ENCODE measurements at regions not wholly inside any gene's neighbourhood (a gene's known extent, or its start where the extent isn't known, plus 50 kb on each side); places are given as distances from the start of the nearest gene placed in this dataset.

GRCh38 chr11:122033631-122034030 is 82.4 kb downstream of the BLID start:
- 100% methylated on average over 1 of the region's 2 CpGs for WGBS (ENCODE audit: insufficient coverage)
- H3K27ac ChIP-seq (ENCODE audit: low read length in 2 of 2), result no peak overlapping the region
- H3K4me2 ChIP-seq (replicated peaks; ENCODE audit: low read depth, low read length, poor library complexity, severe bottlenecking), result no peak overlapping the region
- TF ChIP-seq EZH2 (IDR thresholded peaks at IDR 0.05; ENCODE audit: borderline replicate concordance, insufficient read depth, low read depth, low read length, poor library complexity, severe bottlenecking) (no peak), CTCF (IDR thresholded peaks at IDR 0.05) (no peak)
- no peak overlapping the region for H3K27ac Mint-ChIP-seq
- H3K36me3 ChIP-seq (replicated peaks in 1 of 2; ENCODE audit: control extremely low read depth in 1 of 2, control insufficient read depth in 1 of 2, extremely low read depth in 1 of 2, insufficient read depth in 2 of 2, low read length in 1 of 2), result no peaks in the 10 kb centered on the region
- ChIA-PET POLR2A (no interaction called here), CTCF (no interaction called here)
- no peak overlapping the region for H3K4me3 Mint-ChIP-seq
- no peak overlapping the region for H3K4me3 ChIP-seq (ENCODE audit: control extremely low read depth in 1 of 5, extremely low read depth in 1 of 5, insufficient read depth in 1 of 5, low read depth in 2 of 5, low read length in 4 of 5)
- H2AFZ ChIP-seq (ENCODE audit: insufficient read depth, low read depth, low read length, poor library complexity, severe bottlenecking), result no peak overlapping the region
- no peak overlapping the region for H3K9ac ChIP-seq (ENCODE audit: low read length)
- no peaks in the 10 kb centered on the region for H3K4me1 ChIP-seq (ENCODE audit: control insufficient read depth in 2 of 2, insufficient read depth in 2 of 2, low read length in 2 of 2)
- DNase-seq (no peak), ATAC-seq (ENCODE audit: low read depth) (no peak)
- no peaks in the 10 kb centered on the region for H3K9me3 Mint-ChIP-seq (ENCODE audit: insufficient read depth)
- H3K4me1 Mint-ChIP-seq, result no peaks in the 10 kb centered on the region
- H3K27me3 Mint-ChIP-seq, result peaks cover 8% of the 10 kb centered on the region
- H3K9me3 ChIP-seq (ENCODE audit: control extremely low read depth in 1 of 3, control insufficient read depth in 2 of 3, insufficient read depth in 1 of 3, low read length in 2 of 3), result no peaks in the 10 kb centered on the region
- no peaks in the 10 kb centered on the region for H3K27me3 ChIP-seq (replicated peaks in 1 of 4; ENCODE audit: control extremely low read depth in 1 of 4, control insufficient read depth in 3 of 4, insufficient read depth in 4 of 4, low read length in 3 of 4)
- intact Hi-C loops (cut with micrococcal nuclease), result no loop called here
- H3K79me2 ChIP-seq (ENCODE audit: control insufficient read depth, insufficient read depth, low read length), result no peaks in the 10 kb centered on the region
- no peaks in the 10 kb centered on the region for H4K20me1 ChIP-seq (ENCODE audit: control insufficient read depth, insufficient read depth, low read length, poor library complexity, severe bottlenecking)

GRCh38 chr11:122033193-122033592 is 82.8 kb downstream of the BLID start:
- H3K27me3 Mint-ChIP-seq, result peaks cover 7% of the 10 kb centered on the region
- H3K27me3 ChIP-seq (replicated peaks in 1 of 4; ENCODE audit: control extremely low read depth in 1 of 4, control insufficient read depth in 3 of 4, insufficient read depth in 4 of 4, low read length in 3 of 4), result no peaks in the 10 kb centered on the region
- no peaks in the 10 kb centered on the region for H3K9me3 ChIP-seq (ENCODE audit: control extremely low read depth in 1 of 3, control insufficient read depth in 2 of 3, insufficient read depth in 1 of 3, low read length in 2 of 3)
- H2AFZ ChIP-seq (ENCODE audit: insufficient read depth, low read depth, low read length, poor library complexity, severe bottlenecking), result no peak overlapping the region
- H4K20me1 ChIP-seq (ENCODE audit: control insufficient read depth, insufficient read depth, low read length, poor library complexity, severe bottlenecking), result no peaks in the 10 kb centered on the region
- no peak overlapping the region for H3K27ac Mint-ChIP-seq
- no peak overlapping the region for H3K4me2 ChIP-seq (replicated peaks; ENCODE audit: low read depth, low read length, poor library complexity, severe bottlenecking)
- no peaks in the 10 kb centered on the region for H3K9me3 Mint-ChIP-seq (ENCODE audit: insufficient read depth)
- no peak for TF ChIP-seq CTCF (IDR thresholded peaks at IDR 0.05)
- no peak for TF ChIP-seq EZH2 (IDR thresholded peaks at IDR 0.05; ENCODE audit: borderline replicate concordance, insufficient read depth, low read depth, low read length, poor library complexity, severe bottlenecking)
- H3K9ac ChIP-seq (ENCODE audit: low read length), result no peak overlapping the region
- H3K4me1 ChIP-seq (ENCODE audit: control insufficient read depth in 2 of 2, insufficient read depth in 2 of 2, low read length in 2 of 2), result no peaks in the 10 kb centered on the region
- ATAC-seq (ENCODE audit: low read depth) (no peak), DNase-seq (no peak)
- ChIA-PET CTCF (no interaction called here), POLR2A (no interaction called here)
- no peaks in the 10 kb centered on the region for H3K4me1 Mint-ChIP-seq
- no peak overlapping the region for H3K27ac ChIP-seq (ENCODE audit: low read length in 2 of 2)
- intact Hi-C loops (cut with micrococcal nuclease), result no loop called here
- H3K4me3 ChIP-seq (ENCODE audit: control extremely low read depth in 1 of 5, extremely low read depth in 1 of 5, insufficient read depth in 1 of 5, low read depth in 2 of 5, low read length in 4 of 5), result no peak overlapping the region
- H3K36me3 ChIP-seq (replicated peaks in 1 of 2; ENCODE audit: control extremely low read depth in 1 of 2, control insufficient read depth in 1 of 2, extremely low read depth in 1 of 2, insufficient read depth in 2 of 2, low read length in 1 of 2), result no peaks in the 10 kb centered on the region
- no peaks in the 10 kb centered on the region for H3K79me2 ChIP-seq (ENCODE audit: control insufficient read depth, insufficient read depth, low read length)
- no peak overlapping the region for H3K4me3 Mint-ChIP-seq
- WGBS (ENCODE audit: insufficient coverage), result 69% methylated on average over 2 of the region's 2 CpGs
